ENCODE measurements at regions not wholly inside any gene's neighbourhood (a gene's known extent, or its start where the extent isn't known, plus 50 kb on each side); places are given as distances from the start of the nearest gene placed in this dataset.

- Histone ChIP-seq H3K4me3 (ENCODE audit: low read depth, low read length) (peak overlapping the region; percentile 47), H3K27ac (peak overlapping the region; percentile 85), H3K36me3 (no peaks in the 10 kb centered on the region), H3K9me3 (ENCODE audit: severe bottlenecking) (no peaks in the 10 kb centered on the region), H3K27me3 (ENCODE audit: insufficient read depth, low read depth, severe bottlenecking) (no peaks in the 10 kb centered on the region)
- DNase-seq, result peak; percentile 90
- peak; percentile 74 for TF ChIP-seq CTCF (IDR thresholded peaks at IDR 0.05; ENCODE audit: low read depth, low read length)
Measured at GRCh38 chrX:115892787-115893671, 277.5 kb upstream of the AGTR2 start.

- Histone ChIP-seq H3K9me3 (ENCODE audit: severe bottlenecking) (no peaks in the 10 kb centered on the region), H3K4me3 (ENCODE audit: low read depth, low read length) (peak overlapping the region; percentile 47), H3K36me3 (no peaks in the 10 kb centered on the region), H3K27ac (peak overlapping the region; percentile 79), H3K27me3 (ENCODE audit: insufficient read depth, low read depth, severe bottlenecking) (no peaks in the 10 kb centered on the region)
- TF ChIP-seq CTCF (IDR thresholded peaks at IDR 0.05; ENCODE audit: low read depth, low read length), result peak; percentile 79
- DNase-seq, result peak; percentile 78
Measured at GRCh38 chrX:115894087-115894486, 276.5 kb upstream of the AGTR2 start.

GRCh38 chrX:115895678-115896329 is 274.7 kb upstream of the AGTR2 start:
- TF ChIP-seq CTCF (IDR thresholded peaks at IDR 0.05; ENCODE audit: low read depth, low read length), result no peak
- DNase-seq, result no peak
- Histone ChIP-seq H3K36me3 (no peaks in the 10 kb centered on the region), H3K9me3 (ENCODE audit: severe bottlenecking) (no peaks in the 10 kb centered on the region), H3K27ac (no peak overlapping the region), H3K27me3 (ENCODE audit: insufficient read depth, low read depth, severe bottlenecking) (no peaks in the 10 kb centered on the region), H3K4me3 (ENCODE audit: low read depth, low read length) (no peak overlapping the region)

- TF ChIP-seq CTCF (IDR thresholded peaks at IDR 0.05; ENCODE audit: low read depth, low read length), result no peak
- no peak for DNase-seq
- Histone ChIP-seq H3K4me3 (ENCODE audit: low read depth, low read length) (no peak overlapping the region), H3K27ac (no peak overlapping the region), H3K9me3 (ENCODE audit: severe bottlenecking) (no peaks in the 10 kb centered on the region), H3K27me3 (ENCODE audit: insufficient read depth, low read depth, severe bottlenecking) (no peaks in the 10 kb centered on the region), H3K36me3 (no peaks in the 10 kb centered on the region)
Measured at GRCh38 chrX:115896362-115896761, 274.2 kb upstream of the AGTR2 start.

GRCh38 chrX:115897956-115898355 is 272.6 kb upstream of the AGTR2 start:
- Histone ChIP-seq H3K4me3 (ENCODE audit: low read depth, low read length) (peak overlapping the region; percentile 36), H3K9me3 (ENCODE audit: severe bottlenecking) (no peaks in the 10 kb centered on the region), H3K36me3 (no peaks in the 10 kb centered on the region), H3K27me3 (ENCODE audit: insufficient read depth, low read depth, severe bottlenecking) (no peaks in the 10 kb centered on the region), H3K27ac (peak overlapping the region; percentile 75)
- no peak for DNase-seq
- no peak for TF ChIP-seq CTCF (IDR thresholded peaks at IDR 0.05; ENCODE audit: low read depth, low read length)

All from WERI-Rb-1 (cell line).